Umbilical cord (tissue), 1 donor: ENCODE measurements at regions not wholly inside any gene's neighbourhood (a gene's known extent, or its start where the extent isn't known, plus 50 kb on each side); places are given as distances from the start of the nearest gene placed in this dataset.

Experiments used
- DNase-seq: peaks from one replicate; pipeline ENCODE4 v3.0.0-alpha.2; 2015; ENCODE audit warnings: low spot score

DNA sequence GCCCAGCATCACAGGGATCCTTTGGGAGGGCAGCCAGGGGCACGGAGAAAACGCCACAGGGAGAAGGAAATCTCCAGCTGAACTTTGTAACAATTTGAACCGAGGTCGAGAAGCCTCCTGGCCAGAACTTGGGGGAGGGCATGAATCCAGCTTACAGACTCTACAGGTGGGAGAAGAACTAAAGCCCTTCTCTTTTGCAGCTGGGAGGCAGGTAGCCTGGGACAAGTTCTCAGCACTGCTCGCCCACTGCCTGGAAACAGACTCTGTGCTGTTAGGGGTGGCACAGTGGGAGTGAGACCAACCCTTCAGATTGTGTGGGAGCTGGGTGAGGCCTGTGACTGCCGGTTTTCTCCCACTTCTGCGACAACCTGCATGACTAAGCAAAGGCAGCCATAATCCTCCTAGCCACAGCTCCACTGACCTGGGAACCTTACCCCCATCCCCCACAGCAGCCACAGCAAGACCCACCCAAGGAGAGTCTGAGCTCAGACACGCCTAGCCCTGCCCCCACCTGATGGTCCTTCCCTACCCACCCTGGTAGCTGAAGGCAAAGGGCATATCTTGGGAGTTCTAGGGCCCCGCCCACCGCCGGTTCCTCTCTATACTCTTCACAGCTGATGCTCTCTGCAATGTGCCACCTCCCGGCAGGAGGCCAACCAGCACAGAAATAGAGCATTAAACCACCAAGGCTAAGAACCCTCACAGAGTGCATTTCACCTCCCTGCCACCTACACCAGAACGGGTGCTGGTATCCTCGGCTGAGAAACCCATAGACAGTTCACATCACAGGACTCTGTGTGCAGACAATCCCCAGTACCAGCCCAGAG is 136.0 kb upstream of the SIX2 start:
- no peak for DNase-seq

DNA sequence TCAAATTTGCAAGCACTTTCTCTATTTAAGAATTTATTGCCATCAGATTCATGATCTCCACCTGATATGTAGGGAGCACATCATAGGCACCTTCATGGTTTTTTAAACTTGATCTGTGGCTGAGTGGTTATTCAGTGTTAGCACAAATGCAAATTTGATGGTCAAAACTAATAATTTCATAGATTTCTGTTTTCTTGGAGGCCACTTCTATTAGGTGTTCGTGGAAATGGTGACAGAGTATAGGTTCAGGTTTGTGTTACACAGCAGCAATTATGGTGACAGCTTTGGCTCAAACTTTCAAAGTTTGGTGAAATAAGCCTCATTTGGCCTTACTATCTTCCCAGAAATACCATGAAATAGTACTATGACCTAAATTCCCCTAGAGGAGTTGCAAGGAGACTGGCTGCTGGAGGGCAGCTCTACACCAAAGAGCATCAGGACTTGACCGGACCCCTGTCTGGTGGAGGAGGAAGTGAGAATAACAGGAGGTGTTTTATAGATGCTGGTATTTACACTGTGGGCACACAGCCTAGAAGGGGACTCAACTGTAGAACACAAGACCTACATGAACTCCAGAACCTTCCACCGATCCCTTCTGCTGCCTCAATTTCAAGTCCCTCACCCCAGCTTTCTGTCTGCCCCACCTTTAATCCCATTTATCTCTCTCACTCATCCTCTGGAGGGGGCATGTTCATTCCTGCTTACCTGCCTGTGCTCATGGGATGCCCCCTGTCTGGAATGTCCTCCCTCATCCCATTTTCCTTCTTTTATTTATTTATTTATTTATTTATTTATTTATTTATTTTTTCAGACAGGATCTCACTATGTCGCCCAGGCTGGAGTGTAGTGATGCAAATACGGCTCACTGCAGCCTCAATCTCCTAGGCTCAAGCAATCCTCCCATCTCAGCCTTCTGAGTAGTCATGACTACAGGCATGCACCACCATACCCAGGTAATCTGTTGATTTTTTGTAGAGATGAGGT is 132.9 kb upstream of the SIX2 start:
- DNase-seq: no peak

DNA sequence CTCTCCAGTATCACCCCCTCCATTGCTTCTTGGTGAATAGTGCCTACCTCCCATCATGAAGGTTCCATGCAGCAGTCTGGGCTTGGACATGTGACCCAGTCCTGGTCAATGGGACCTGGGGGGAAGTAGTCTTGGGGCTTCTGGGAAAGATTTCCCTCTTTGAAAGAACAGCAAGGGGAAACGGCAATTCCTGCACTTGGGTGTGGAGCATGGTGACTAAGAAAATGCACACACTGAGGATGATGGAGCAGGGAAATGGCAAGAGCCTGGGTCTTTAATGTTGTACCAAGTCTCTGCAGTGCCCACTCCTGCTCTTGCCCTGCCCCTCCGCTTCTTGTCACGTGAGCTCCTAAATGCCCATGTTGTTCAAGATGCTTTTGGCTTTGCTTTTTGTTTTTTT is 131.4 kb upstream of the SIX2 start:
- no peak for DNase-seq

DNA sequence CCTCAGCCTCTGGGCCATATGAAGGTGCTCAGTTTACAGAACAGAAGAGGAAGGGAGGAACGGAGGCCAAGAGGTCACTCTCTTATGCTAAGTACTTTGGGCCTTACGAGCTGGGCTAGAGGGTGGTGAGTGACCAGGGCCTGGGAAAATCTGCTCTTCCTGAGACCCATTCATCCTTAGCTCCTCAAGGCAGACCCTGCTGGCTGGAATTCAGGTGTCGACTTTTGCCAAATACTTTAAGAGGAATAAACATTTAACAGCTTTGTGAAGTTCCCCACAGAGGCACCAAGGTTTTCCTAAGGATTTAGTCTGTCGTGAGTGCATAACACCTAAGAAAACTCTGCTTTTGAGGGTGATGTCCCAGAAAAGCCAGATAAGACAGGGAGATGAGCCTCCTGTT is 129.7 kb upstream of the SIX2 start:
- no peak for DNase-seq

DNA sequence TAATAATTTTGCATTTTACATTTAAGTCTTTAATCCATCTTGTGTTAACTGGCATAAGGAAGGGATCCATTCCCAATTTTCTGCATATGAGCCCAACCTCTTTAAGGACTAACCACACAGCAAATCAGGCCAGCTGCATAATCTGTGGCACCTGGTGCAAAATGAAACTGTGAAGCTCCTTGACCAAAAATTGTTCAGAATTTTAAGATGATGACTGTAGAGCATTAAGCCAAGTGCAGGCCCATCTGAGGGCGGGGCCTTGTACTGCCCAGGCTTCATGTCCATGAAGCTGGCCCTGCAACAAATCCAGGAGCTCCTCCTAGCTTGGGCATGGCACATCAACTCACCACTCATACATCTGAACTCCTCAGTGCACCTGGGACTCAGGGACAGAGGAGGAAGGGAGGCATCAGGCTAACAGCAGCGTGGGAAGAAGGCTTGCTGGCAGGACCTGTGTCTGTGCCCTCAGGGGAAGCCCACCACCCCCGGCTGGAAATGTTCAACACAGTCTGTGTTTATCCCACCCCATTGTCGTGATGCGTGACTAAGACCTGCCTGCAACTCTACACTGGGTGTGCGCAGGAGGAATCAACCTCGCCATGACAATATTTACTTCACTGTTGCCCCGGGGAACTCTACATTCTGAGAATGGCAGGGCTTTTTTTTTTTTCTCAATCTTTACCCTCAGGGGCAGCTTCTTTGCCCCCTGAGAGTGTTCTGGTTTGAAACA is 128.9 kb upstream of the SIX2 start:
- no peak for DNase-seq

DNA sequence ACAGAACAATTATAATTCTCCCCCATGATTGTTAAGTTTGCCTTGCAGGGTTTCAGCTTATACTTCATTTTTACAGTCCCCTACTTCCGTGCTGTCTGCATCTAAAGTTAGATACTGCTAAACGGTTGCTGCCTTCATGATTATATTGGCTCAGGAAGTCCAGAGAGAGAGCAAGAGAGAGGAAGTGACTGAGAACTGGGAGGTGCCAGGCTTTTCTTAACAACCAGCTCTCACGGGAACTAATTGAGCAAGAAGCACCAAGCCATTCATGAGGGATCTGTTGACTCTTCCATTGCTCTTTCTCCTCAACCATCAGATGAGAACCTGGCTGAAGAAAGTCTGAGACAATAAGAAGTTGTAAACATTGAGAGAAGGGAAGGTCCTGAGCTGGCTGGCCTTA is 125.5 kb upstream of the SIX2 start:
- peak; percentile 7 for DNase-seq

DNA sequence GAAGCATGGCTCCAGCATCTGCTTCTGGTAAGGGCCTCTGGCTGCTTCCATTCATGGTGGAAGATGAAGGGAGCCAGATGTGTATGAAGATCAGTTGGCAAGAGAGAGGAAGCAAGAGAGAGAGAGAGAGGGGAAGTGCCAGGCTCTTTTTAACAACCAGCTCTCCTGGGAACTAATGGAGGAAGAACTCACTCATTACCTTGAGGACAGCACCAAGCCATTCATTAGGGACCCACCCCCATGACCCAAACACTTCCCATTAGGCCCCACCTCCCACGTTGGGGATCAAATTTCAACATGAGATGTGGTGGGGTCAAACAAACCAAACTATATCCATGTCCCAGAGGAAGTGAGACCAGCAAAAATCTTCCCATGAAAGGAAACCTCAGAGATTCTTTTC is 124.8 kb upstream of the SIX2 start:
- no peak for DNase-seq

DNA sequence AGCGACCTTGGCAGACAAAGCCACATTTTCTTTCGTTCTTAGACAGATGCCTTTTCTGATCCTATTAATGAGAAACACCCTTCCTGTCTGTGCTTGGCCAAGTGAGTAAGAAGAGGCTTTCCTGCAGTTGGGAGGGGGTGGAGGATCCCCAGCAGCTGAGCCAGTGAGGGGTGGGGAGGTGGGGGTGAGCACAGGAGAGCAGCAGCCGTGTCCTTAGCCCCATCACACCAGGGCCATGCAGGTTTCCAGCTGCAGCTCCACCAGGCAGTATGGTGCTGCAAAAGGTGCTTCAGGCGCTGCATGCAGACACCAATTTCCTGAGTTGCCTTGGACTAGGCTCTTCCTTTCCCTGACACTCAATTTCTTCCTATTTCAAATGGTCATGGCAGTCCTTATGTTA is 123.3 kb upstream of the SIX2 start:
- DNase-seq: no peak

DNA sequence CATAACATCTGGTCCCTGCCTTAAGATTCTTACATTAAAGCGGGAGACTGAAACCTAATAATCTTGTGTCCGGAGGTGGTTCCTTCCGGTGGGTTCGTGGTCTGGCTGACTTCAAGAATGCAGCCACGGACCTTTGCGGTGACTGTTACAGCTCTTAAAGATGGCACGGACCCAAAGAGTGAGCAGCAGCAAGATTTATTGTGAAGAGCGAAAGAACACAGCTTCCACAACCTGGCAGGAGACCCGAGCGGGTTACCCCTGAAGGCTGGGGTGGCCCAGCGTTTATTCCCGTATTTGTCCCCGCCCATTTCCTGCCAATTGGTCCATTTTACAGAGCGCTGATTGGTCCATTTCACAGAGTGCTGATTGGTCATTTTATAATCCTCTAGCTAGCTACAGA is 122.3 kb upstream of the SIX2 start:
- no peak for DNase-seq

DNA sequence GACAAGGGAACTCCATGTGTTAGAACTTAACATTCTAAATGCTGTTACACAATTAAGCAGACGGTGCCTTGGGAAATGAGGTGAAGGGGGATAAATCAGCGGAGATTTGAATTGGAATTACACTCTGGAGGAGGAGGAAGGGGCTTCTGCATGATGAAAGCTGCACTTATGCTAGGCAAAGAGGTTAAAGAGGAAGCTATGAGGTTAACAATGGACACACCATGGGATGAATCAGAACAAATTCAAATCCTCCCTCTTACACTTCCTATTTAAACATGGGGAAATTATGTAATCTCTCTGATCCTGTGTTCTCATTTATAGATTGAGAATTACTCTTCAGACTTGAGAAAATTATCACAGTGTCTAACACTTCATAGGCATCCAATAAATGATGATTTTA is 121.5 kb upstream of the SIX2 start:
- DNase-seq: no peak

DNA sequence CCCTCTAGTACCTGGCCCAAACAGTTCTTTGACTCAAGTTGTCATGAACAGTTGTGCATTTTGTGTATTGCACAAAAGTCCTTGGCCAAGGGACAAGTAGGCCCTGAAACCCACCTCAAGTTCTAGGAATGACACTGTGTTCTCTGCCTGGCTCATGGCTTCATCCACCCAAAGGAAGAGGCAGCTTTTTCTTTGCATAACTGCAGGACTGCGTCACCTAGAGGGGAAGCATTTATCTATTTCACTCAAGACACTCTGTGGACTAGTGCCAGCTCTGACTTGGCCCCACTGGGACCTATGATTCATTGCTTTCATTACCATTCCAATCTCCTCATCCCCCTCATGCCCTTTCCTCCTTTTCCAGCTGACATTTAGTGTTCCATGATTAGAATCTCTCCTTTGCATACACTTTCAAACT is 119.3 kb upstream of the SIX2 start:
- peak; percentile 32 for DNase-seq

DNA sequence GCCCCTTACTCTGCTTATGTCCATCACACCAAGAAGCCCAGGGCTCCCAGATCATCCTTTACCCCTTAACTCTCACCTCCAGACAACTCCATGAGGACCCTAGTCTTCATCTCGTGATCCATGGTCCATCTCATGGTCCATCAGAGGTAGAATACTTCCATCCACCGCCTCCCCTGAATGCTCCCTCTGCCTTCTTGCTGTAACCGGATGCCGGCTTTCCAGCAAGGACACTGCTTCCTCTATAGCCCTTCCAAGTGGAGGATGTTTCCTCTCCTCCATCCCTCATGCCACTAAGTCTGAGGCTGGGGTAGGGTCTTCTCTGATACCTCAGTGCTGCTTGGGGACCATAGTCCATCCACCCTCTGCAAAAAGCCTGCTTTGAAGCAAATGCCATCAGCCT is 118.6 kb upstream of the SIX2 start:
- no peak for DNase-seq

DNA sequence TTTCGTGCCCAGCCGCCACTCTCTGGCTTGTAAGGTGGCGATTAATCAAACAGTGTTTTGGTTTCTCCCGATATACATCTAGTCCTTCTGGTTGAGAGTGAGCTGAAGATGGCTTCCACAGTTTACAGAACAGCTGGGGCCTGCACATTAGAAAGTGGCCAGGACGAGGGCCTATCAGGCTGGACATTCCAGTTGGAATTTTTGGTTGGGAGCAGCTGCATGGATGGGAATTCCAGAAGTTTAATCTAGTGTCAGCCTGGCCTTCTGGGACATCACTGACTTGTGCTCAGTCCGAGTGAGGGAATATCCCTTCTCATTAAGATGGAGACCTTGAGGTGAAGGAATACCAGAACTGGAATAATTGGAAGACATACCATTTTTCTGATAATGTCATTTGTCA is 118.1 kb upstream of the SIX2 start:
- DNase-seq: no peak

DNA sequence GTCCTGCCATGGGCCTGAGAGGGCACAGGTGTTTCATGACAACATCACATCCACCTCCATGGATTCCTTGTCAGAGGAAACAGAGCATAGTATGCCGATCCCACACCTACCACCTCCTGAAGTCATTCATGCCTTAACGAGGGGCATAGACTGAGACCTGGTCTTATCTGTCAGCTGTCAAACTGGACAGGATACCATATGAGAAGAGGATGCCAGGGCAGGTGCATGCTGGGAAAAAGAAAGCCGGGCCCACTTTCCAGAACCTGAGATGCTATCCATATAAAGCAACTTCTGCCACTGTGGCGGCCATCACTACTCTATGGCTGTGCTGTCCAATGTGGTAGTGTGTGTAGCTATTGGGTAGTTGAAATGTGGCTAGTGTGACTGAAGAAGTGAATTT is 116.0 kb upstream of the SIX2 start:
- no peak for DNase-seq

DNA sequence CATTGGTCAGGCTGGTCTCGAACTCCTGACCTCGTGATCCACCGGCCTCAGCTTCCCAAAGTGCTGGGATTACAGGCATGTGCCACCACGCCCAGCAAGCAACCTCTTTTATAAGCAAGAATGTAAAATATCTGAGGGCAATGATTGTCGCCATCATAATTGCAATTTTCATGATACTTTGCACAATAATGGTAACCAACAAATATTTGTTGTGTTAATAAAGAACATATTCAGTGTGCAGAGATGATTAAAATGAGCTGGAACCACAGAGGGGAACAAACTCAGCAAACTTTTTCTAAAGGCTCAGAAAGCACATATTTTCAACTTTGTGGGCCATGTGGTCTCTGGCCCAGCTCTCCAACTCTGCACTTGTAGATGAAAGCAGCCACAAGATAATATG is 115.2 kb upstream of the SIX2 start:
- DNase-seq: no peak

DNA sequence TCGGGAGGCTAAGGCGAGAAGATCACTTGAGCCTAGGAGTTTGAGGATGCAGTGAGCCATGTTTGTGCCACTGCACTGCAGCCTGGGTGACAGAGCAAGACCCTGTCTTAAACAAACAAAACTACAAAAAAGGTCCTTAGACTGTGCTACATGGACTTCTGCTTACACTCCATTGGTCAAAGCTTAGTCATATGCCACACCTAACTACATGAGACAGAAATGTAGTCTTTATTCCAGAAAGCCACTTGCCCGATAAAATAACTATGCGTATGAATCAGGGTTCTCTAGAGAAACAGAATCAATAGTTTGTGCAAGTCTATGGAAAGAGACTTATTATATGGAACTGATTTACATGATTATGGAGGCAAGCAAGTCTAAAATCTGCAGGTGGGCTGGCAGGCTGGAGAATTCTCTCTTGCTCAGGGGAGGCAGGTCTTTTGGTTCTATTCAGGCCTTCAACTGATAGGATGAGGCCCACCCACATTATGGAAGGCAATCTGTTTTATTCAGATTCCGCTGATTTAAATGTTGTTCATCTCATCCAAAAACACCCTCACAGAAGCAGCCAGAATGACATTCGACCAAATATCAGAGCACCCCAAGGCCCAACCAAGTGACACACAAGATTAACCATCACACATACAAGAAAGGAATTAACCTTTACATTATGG is 114.4 kb upstream of the SIX2 start:
- DNase-seq: no peak

DNA sequence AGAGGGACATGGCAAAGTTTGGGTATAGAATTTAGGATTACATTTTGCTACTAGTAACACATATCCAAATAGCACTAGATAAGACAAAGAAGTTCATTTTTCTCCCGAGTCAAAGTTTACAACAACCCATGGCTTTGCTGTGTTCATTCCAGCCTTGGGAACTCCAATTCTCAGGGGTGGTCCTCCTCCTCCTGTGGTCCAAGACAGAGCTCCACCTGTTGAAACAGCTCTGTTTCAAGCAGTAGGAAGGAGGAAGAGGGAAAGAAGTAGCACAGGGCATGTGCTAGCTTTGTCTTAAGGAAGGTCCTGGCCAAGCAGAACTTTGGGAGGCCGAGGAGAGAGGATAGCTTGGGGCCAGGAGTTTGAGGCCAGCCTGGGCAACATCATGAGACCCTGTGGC is 113.8 kb upstream of the SIX2 start:
- no peak for DNase-seq

DNA sequence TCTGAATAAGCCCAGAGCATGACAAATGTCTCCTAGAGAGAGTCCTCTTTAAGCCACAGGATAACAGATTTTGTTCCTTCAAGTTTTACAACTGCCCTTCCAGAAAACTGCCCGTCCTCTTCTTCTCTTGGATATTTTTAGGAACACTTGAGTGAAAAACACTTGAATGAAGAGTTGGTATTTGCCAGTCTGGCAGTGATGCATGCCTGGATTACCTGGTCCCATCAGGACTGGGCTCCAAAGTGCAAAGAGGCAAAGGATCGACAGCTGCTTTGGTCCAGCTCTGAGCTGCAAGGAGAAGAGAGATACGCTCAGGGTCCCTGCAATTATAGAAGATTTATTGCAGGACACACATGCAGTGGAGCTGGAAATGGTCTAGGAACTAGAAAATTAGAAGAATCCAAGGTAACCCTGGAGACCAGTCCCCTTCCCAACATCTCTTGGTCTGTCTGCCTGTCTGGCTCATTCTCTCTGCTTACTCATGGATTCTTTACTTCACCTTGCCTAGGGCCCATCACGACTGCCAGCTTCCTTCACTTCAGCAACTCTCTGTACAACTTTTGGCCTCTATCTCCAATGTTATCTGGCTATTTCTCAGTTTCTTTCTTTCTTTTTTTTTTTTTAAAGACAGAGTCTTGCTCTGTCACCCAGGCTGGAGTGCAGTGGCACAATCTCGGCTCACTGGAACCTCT is 112.1 kb upstream of the SIX2 start:
- DNase-seq: no peak

DNA sequence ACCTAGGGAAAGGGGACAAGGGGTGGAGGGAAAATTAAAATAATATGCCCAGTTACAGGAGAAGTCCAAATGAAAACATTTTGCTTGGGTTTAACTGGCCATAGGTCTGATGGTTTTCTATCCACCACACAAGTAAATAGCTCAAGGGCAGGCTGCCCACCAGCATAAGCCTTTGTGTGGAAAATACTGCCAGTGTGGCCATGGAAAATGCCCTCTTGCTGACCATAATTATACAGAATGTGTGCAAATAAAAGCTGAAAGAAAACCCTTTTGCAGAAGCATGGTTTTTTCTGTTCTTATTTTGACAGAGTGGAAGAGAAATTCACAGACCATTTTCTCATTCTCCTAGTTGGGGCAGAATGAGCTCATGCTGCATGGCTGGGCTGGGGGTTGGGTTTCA is 111.3 kb upstream of the SIX2 start:
- DNase-seq: no peak

DNA sequence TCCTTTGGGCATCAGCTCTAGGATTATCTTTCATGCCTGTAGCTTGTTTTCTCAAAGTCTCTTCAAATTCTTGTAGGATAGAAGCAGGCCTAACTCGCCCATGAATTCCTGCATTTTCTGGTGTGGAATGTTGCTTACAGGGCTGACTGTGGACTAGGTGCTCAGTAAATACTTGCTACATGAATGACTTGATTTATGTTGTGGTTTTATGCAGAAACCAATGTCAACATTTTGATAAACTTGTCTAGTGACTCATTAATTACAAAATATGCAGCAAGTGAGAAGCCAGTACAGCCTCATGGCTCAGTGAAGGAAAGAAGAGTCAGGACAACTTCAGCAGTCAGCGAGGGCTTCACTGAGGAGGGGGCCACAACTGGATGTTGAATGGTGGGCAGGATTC is 110.6 kb upstream of the SIX2 start:
- DNase-seq: no peak

DNA sequence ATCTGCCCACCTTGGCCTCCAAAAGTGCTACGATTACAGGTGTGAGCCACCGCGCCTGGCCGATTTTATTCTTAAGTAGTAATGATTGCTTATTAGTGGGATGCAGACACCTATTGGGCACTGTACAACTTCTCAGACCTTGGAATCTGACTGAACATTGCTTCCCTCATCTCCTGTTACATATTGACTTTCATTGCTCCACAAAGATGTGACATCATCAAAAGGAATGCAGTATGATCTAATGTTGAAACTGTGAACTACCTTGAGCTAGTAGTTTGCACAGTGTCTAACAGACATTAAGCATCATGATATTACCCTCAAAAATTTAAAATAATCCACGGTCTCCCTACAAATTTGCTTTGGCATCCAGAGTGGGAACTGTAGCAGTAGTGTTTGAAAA is 109.8 kb upstream of the SIX2 start:
- no peak for DNase-seq
